H9 (cell line): ENCODE measurements at regions not wholly inside any gene's neighbourhood (a gene's known extent, or its start where the extent isn't known, plus 50 kb on each side); places are given as distances from the start of the nearest gene placed in this dataset.

Experiments used
- DNase-seq: peaks from one replicate; pipeline ENCODE4 v3.0.0-alpha.2; 2017
- H2AFZ ChIP-seq: one replicate; pipeline ENCODE4 v1.6.1; 2013; ENCODE audit warnings: mild to moderate bottlenecking, low read length, control low read depth, moderate library complexity
- H2AK5ac ChIP-seq: 2 replicates; pipeline ENCODE4 v1.6.1; 2013; ENCODE audit warnings: low read length, control low read depth, mixed read lengths; ENCODE audit not compliant: insufficient read length
- H2BK120ac ChIP-seq: one replicate; pipeline ENCODE4 v1.6.1; 2013; ENCODE audit warnings: low read depth, mild to moderate bottlenecking, low read length, control low read depth, inconsistent platforms; ENCODE audit not compliant: poor library complexity, severe bottlenecking
- H2BK12ac ChIP-seq: 2 replicates; pipeline ENCODE4 v1.6.1; 2013; ENCODE audit warnings: low read length, control low read depth, mixed read lengths, low read depth; ENCODE audit not compliant: insufficient read length
- H2BK15ac ChIP-seq: 2 replicates; pipeline ENCODE4 v1.6.1; 2013; ENCODE audit warnings: low read depth, low read length, control low read depth
- H2BK20ac ChIP-seq: one replicate; pipeline ENCODE4 v1.6.1; 2013; ENCODE audit warnings: low read depth, mild to moderate bottlenecking, low read length, control low read depth, inconsistent platforms; ENCODE audit not compliant: poor library complexity, severe bottlenecking
- H2BK5ac ChIP-seq: 2 replicates; pipeline ENCODE4 v1.6.1; 2013; ENCODE audit warnings: low read length, control low read depth, mixed read lengths; ENCODE audit not compliant: insufficient read length
- H3K14ac ChIP-seq: 2 replicates; pipeline ENCODE4 v1.6.1; 2013; ENCODE audit warnings: low read length, control low read depth; ENCODE audit not compliant: insufficient read depth
- H3K18ac ChIP-seq: 2 replicates; pipeline ENCODE4 v1.6.1; 2013; ENCODE audit warnings: low read depth, mild to moderate bottlenecking, mixed read lengths, low read length, control low read depth; ENCODE audit not compliant: insufficient read length
- H3K23ac ChIP-seq: 2 replicates; pipeline ENCODE4 v1.6.1; 2013; ENCODE audit warnings: low read length, control low read depth, mixed read lengths, low read depth; ENCODE audit not compliant: insufficient read length
- H3K23me2 ChIP-seq: 2 replicates; pipeline ENCODE4 v1.6.1; 2013; ENCODE audit warnings: low read depth, mild to moderate bottlenecking, mixed read lengths, low read length, control low read depth; ENCODE audit not compliant: insufficient read length, poor library complexity, severe bottlenecking
- H3K27ac ChIP-seq: 2 replicates; pipeline ENCODE4 v1.5.1; 2013; ENCODE audit warnings: low read length, control low read depth, mixed read lengths, low read depth; ENCODE audit not compliant: insufficient read length
- H3K27me3 ChIP-seq: 2 replicates; pipeline ENCODE4 v1.6.1; 2013; ENCODE audit warnings: low read length, control low read depth, inconsistent platforms; ENCODE audit not compliant: insufficient read depth
- H3K4ac ChIP-seq: 2 replicates; pipeline ENCODE4 v1.6.1; 2013; ENCODE audit warnings: low read depth, mild to moderate bottlenecking, control low read depth, inconsistent platforms, low read length, moderate library complexity
- H3K4me1 ChIP-seq: 2 replicates; pipeline ENCODE4 v1.6.1; 2013; ENCODE audit warnings: low read length, control low read depth, inconsistent platforms; ENCODE audit not compliant: insufficient read depth
- H3K4me2 ChIP-seq: 2 replicates; pipeline ENCODE4 v1.6.1; 2013; ENCODE audit warnings: low read length, control low read depth, mixed read lengths; ENCODE audit not compliant: insufficient read length, insufficient read depth
- H3K56ac ChIP-seq: 2 replicates; pipeline ENCODE4 v1.6.1; 2013; ENCODE audit warnings: low read depth, mild to moderate bottlenecking, mixed read lengths, low read length, control low read depth; ENCODE audit not compliant: insufficient read length
- H3K79me1 ChIP-seq: 2 replicates; pipeline ENCODE4 v1.6.1; 2013; ENCODE audit warnings: low read depth, mild to moderate bottlenecking, moderate library complexity, low read length, control low read depth, inconsistent platforms; ENCODE audit not compliant: insufficient read depth, poor library complexity, severe bottlenecking
- H3K79me2 ChIP-seq: 2 replicates; pipeline ENCODE4 v1.6.1; 2013; ENCODE audit warnings: low read length, control low read depth, inconsistent platforms; ENCODE audit not compliant: insufficient read depth
- H3K9ac ChIP-seq: 2 replicates; pipeline ENCODE4 v1.6.1; 2013; ENCODE audit warnings: low read length, control low read depth, mixed read lengths; ENCODE audit not compliant: insufficient read length; ENCODE audit errors: extremely low read depth
- H3K9me3 ChIP-seq: one replicate; pipeline ENCODE4 v1.6.1; 2013; ENCODE audit warnings: low read depth, low read length, inconsistent platforms; ENCODE audit not compliant: control insufficient read depth
- H3T11ph ChIP-seq: one replicate; pipeline ENCODE4 v1.6.1; 2013; ENCODE audit warnings: mild to moderate bottlenecking, low read length, control low read depth, inconsistent platforms
- H4K20me1 ChIP-seq: one replicate; pipeline ENCODE4 v1.6.1; 2013; ENCODE audit not compliant: control insufficient read depth, insufficient read length, insufficient read depth
- H4K5ac ChIP-seq: 2 replicates; pipeline ENCODE4 v1.6.1; 2013; ENCODE audit warnings: low read depth, mild to moderate bottlenecking, mixed read lengths, low read length, control low read depth; ENCODE audit not compliant: insufficient read length
- H4K8ac ChIP-seq: replicated peaks from 2 replicates; pipeline ENCODE4 v1.6.1; 2013; ENCODE audit warnings: low read length, control low read depth, mixed read lengths, low read depth; ENCODE audit not compliant: insufficient read length
- H4K91ac ChIP-seq: 2 replicates; pipeline ENCODE4 v1.6.1; 2013; ENCODE audit warnings: low read depth, mild to moderate bottlenecking, moderate library complexity, mixed read lengths, low read length, control low read depth; ENCODE audit not compliant: insufficient read length
- H3K27ac Mint-ChIP-seq, 3 experiments: 2 replicates in 2 of 3; 3 replicates in 1 of 3; pipeline ENCODE4 v1.8.0; 2020 to 2021; ENCODE audit warnings: mixed read lengths in 3 of 3, mild to moderate bottlenecking in 1 of 3, moderate library complexity in 1 of 3
- H3K27me3 Mint-ChIP-seq: 2 replicates; pipeline ENCODE4 v1.8.0; 2021; ENCODE audit warnings: low read depth, mild to moderate bottlenecking, moderate library complexity, mixed read lengths
- H3K36me3 Mint-ChIP-seq, 3 experiments: 2 replicates in 2 of 3; 3 replicates in 1 of 3; pipeline ENCODE4 v1.8.0; 2020 to 2021; ENCODE audit warnings: low read depth in 3 of 3, mixed read lengths in 3 of 3; ENCODE audit not compliant: insufficient read depth in 1 of 3
- H3K4me1 Mint-ChIP-seq, 2 experiments: 2 replicates each; pipeline ENCODE4 v1.8.0; 2020; ENCODE audit warnings: mixed read lengths in 2 of 2
- H3K4me3 Mint-ChIP-seq, 2 experiments: 2 replicates in 1 of 2; 3 replicates in 1 of 2; pipeline ENCODE4 v1.8.0; 2020 to 2021; ENCODE audit warnings: mild to moderate bottlenecking in 2 of 2, mixed read lengths in 2 of 2, moderate library complexity in 1 of 2
- H3K9me3 Mint-ChIP-seq, 2 experiments: 2 replicates in 1 of 2; 3 replicates in 1 of 2; pipeline ENCODE4 v1.8.0; 2020; ENCODE audit warnings: mild to moderate bottlenecking in 2 of 2, mixed read lengths in 2 of 2, moderate library complexity in 1 of 2
- WGBS: extraction: QIAGEN DNeasy Blood & Tissue Kit; methylation state at CpG from one replicate; pipeline ENCODE4 v1.1.7; 2013; ENCODE audit warnings: missing lambda C conversion rate, low lambda C conversion rate, mixed read lengths; ENCODE audit not compliant: insufficient read length; ENCODE audit errors: extremely low coverage; 5-methylcytosine and 5-hydroxymethylcytosine counted together
- TF ChIP-seq, protein P1 (sequence below): fragments of 200-600 bp; sonication (generic); conservative IDR thresholded peaks from 3 replicates; pipeline ENCODE4 v1.8.0; 2021; ENCODE audit warnings: antibody characterized with exemption, mild to moderate bottlenecking

DNA sequence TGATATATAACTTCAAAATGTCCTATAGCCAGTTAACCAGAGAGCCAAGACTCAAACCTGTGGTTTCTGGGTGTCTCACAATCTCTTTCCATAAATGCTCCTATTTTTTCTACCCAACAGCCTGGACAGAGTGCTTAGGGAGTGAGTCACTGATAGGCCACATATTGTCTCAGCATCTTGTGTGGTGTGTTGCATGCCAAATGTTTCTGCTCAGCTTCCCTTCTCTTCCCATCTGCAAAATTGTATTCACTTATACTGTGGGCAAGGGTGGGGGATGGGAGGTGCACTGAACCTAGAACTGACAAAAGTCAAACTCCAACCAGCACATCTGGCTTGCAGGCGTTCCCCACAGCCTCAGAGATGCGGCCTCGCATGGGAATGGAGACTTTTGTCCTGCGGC, 123.3 kb downstream of the KCNA5 start:
- no peak overlapping the region for H2BK120ac ChIP-seq
- no peak overlapping the region for H2BK12ac ChIP-seq
- Mint-ChIP-seq H3K27me3 (no peaks in the 10 kb centered on the region; the same call in 1 of the 2 replicates), H3K9me3 (no peaks in the 10 kb centered on the region), H3K27ac (no peak overlapping the region), H3K36me3 (no peaks in the 10 kb centered on the region), H3K4me1 (peaks cover 11 to 12% of the 10 kb centered on the region in 2 experiments), H3K4me3 (no peak overlapping the region)
- DNase-seq: no peak
- no peak overlapping the region for H3K14ac ChIP-seq
- no peaks in the 10 kb centered on the region for H3K79me2 ChIP-seq
- H3K4me2 ChIP-seq: no peak overlapping the region
- H4K5ac ChIP-seq: no peak overlapping the region
- H2AFZ ChIP-seq: no peak overlapping the region
- no peak overlapping the region for H4K8ac ChIP-seq
- no peak overlapping the region for H4K91ac ChIP-seq
- H3K9ac ChIP-seq: no peak overlapping the region
- H3K27ac ChIP-seq: no peak overlapping the region
- H3K56ac ChIP-seq: no peak overlapping the region
- H3T11ph ChIP-seq: no peak overlapping the region
- no peaks in the 10 kb centered on the region for H4K20me1 ChIP-seq
- no peaks in the 10 kb centered on the region for H3K23me2 ChIP-seq
- TF ChIP-seq, protein P1, sequence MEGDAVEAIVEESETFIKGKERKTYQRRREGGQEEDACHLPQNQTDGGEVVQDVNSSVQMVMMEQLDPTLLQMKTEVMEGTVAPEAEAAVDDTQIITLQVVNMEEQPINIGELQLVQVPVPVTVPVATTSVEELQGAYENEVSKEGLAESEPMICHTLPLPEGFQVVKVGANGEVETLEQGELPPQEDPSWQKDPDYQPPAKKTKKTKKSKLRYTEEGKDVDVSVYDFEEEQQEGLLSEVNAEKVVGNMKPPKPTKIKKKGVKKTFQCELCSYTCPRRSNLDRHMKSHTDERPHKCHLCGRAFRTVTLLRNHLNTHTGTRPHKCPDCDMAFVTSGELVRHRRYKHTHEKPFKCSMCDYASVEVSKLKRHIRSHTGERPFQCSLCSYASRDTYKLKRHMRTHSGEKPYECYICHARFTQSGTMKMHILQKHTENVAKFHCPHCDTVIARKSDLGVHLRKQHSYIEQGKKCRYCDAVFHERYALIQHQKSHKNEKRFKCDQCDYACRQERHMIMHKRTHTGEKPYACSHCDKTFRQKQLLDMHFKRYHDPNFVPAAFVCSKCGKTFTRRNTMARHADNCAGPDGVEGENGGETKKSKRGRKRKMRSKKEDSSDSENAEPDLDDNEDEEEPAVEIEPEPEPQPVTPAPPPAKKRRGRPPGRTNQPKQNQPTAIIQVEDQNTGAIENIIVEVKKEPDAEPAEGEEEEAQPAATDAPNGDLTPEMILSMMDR: no peak
- H3K79me1 ChIP-seq: no peaks in the 10 kb centered on the region
- H3K27me3 ChIP-seq: no peaks in the 10 kb centered on the region
- no CpG with 5 or more reads among the region's 4 CpGs for WGBS
- H3K23ac ChIP-seq: no peak overlapping the region
- H3K4me1 ChIP-seq: peaks cover 2% of the 10 kb centered on the region; the same call in 1 of the 2 replicates
- H2AK5ac ChIP-seq: no peak overlapping the region
- H2BK20ac ChIP-seq: no peak overlapping the region
- H2BK5ac ChIP-seq: no peak overlapping the region
- H3K9me3 ChIP-seq: no peaks in the 10 kb centered on the region
- H3K18ac ChIP-seq: no peak overlapping the region
- no peak overlapping the region for H2BK15ac ChIP-seq
- no peak overlapping the region for H3K4ac ChIP-seq
